PC-3 (cell line): ENCODE measurements at regions not wholly inside any gene's neighbourhood (a gene's known extent, or its start where the extent isn't known, plus 50 kb on each side); places are given as distances from the start of the nearest gene placed in this dataset.
"Not testable (repeated sequence)": the region's sequence is repeated elsewhere in the genome, so short reads cannot be mapped to it uniquely, and the experiment has no call there.

Experiments used
- ATAC-seq: fragments of 200-7000 bp; cut with Tn5 transposase; 2 replicates; pipeline ENCODE4 v1.9.1; 2020; ENCODE audit warnings: mild to moderate bottlenecking, moderate library complexity
- BruUV-seq: library from RNA; stranded (reverse); fragments of 400-500 nt; replicated peaks from 2 replicates; lab custom pipeline; 2021; lab: Mats Ljungman, UMichigan
- CTCF ChIA-PET: fragments of 300-600 bp; sonication (Branson Sonifier 250); formaldehyde crosslinking; loops from one replicate; lab custom pipeline; 2022; ENCODE audit warnings: antibody characterized with exemption; lab: Charles Lee
- POLR2A ChIA-PET: fragments of 300-600 bp; sonication (Branson Sonifier 250); formaldehyde crosslinking; loops from one replicate; lab custom pipeline; 2022; ENCODE audit warnings: antibody characterized with exemption; ENCODE audit not compliant: unreplicated experiment; lab: Charles Lee
- DNase-seq: peaks from one replicate; pipeline ENCODE4 v3.0.0-alpha.2; 2015
- H2AFZ ChIP-seq: fragments of 300-600 bp; sonication (generic); 2 replicates; pipeline ENCODE4 v1.6.0; 2016; ENCODE audit warnings: antibody characterized with exemption, low read length
- H3F3A ChIP-seq: fragments of 300-600 bp; sonication (generic); one replicate; pipeline ENCODE4 v1.6.0; 2017; ENCODE audit warnings: antibody characterized with exemption, low read length, control low read depth, mild to moderate bottlenecking; ENCODE audit not compliant: unreplicated experiment
- H3K27ac ChIP-seq: fragments of 300-600 bp; sonication (generic); 2 replicates; pipeline ENCODE4 v1.5.1; 2016; ENCODE audit warnings: mild to moderate bottlenecking, low read length
- H3K27me3 ChIP-seq: fragments of 300-600 bp; sonication (generic); 2 replicates; pipeline ENCODE4 v1.6.1; 2016; ENCODE audit warnings: low read length, mixed read lengths
- H3K36me3 ChIP-seq: fragments of 300-600 bp; sonication (generic); 2 replicates; pipeline ENCODE4 v1.6.1; 2016; ENCODE audit warnings: low read depth, mixed run types, low read length, mixed read lengths
- H3K4me1 ChIP-seq: fragments of 300-600 bp; sonication (generic); 2 replicates; pipeline ENCODE4 v1.5.1; 2016; ENCODE audit warnings: low read length; ENCODE audit not compliant: insufficient read depth
- H3K4me2 ChIP-seq: fragments of 300-600 bp; sonication (generic); 2 replicates; pipeline ENCODE4 v1.6.0; 2016; ENCODE audit warnings: low read length
- H3K4me3 ChIP-seq: fragments of 300-600 bp; sonication (generic); 2 replicates; pipeline ENCODE4 v1.5.1; 2016; ENCODE audit warnings: mild to moderate bottlenecking, low read length, mixed read lengths
- H3K79me2 ChIP-seq: fragments of 300-600 bp; sonication (generic); 2 replicates; pipeline ENCODE4 v1.6.1; 2017; ENCODE audit warnings: low read length, mixed read lengths
- H3K9ac ChIP-seq: fragments of 300-600 bp; sonication (generic); 2 replicates; pipeline ENCODE4 v1.6.0; 2016; ENCODE audit warnings: mild to moderate bottlenecking, low read length
- H3K9me2 ChIP-seq: fragments of 300-600 bp; sonication (generic); replicated peaks from 2 replicates; pipeline ENCODE4 v1.6.1; 2016; ENCODE audit warnings: mixed run types, low read length, mixed read lengths
- H3K9me3 ChIP-seq: fragments of 300-600 bp; sonication (generic); 2 replicates; pipeline ENCODE4 v1.6.1; 2016; ENCODE audit warnings: low read length, mixed read lengths
- H4K20me1 ChIP-seq: fragments of 300-600 bp; sonication (generic); 2 replicates; pipeline ENCODE4 v1.6.1; 2016; ENCODE audit warnings: low read length, mixed read lengths
- CTCF ChIP-seq: fragments of 300-600 bp; sonication (generic); conservative IDR thresholded peaks from 2 replicates; pipeline ENCODE4 v1.5.1; 2017; ENCODE audit warnings: antibody characterized with exemption, low read depth, mild to moderate bottlenecking, low read length
- EZH2 ChIP-seq: fragments of 300-600 bp; sonication (generic); IDR thresholded peaks from one replicate; pipeline ENCODE4 v1.6.1; 2017; ENCODE audit warnings: antibody characterized with exemption, mild to moderate bottlenecking, low read length; ENCODE audit not compliant: unreplicated experiment
- EZH2phosphoT487 ChIP-seq: fragments of 300-600 bp; sonication (generic); IDR thresholded peaks from 2 replicates; pipeline ENCODE4 v1.6.1; 2018; ENCODE audit warnings: mild to moderate bottlenecking, antibody characterized with exemption, low read length, borderline replicate concordance
- intact Hi-C: fragments of 100-400 bp; cut with micrococcal nuclease; formaldehyde crosslinking; loops from 2 replicates; pipeline ENCODE4 v1.9.0; 2023

- Histone ChIP-seq H3K9me3 (no peaks in the 10 kb centered on the region), H3K4me1 (no peaks in the 10 kb centered on the region), H3K9me2 (no peaks in the 10 kb centered on the region), H3K9ac (no peak overlapping the region), H3K4me3 (no peak overlapping the region), H3K27me3 (no peaks in the 10 kb centered on the region), H3K79me2 (no peaks in the 10 kb centered on the region), H3K36me3 (no peaks in the 10 kb centered on the region), H3K4me2 (no peak overlapping the region), H4K20me1 (no peaks in the 10 kb centered on the region), H2AFZ (no peak overlapping the region), H3K27ac (no peak overlapping the region), H3F3A (no peaks in the 10 kb centered on the region)
- POLR2A ChIA-PET: no interaction called here
- intact Hi-C loops: no loop called here
- CTCF ChIA-PET: no interaction called here
- no TSS peak for BruUV-seq
- DNase-seq (no peak), ATAC-seq (no peak)
- TF ChIP-seq EZH2 (no peak), CTCF (no peak), EZH2phosphoT487 (no peak)
Observed at GRCh38 chr18:23324056-23324811, 128.9 kb upstream of the RIOK3 start.

GRCh38 chr18:23324861-23325260 is 128.2 kb upstream of the RIOK3 start:
- no peak for ATAC-seq
- Histone ChIP-seq H3K4me3 (no peak overlapping the region), H3K4me2 (no peak overlapping the region), H3K27me3 (no peaks in the 10 kb centered on the region), H3F3A (no peaks in the 10 kb centered on the region), H3K27ac (no peak overlapping the region), H3K4me1 (no peaks in the 10 kb centered on the region), H3K9ac (no peak overlapping the region), H4K20me1 (no peaks in the 10 kb centered on the region), H2AFZ (no peak overlapping the region), H3K79me2 (no peaks in the 10 kb centered on the region), H3K9me3 (no peaks in the 10 kb centered on the region), H3K36me3 (no peaks in the 10 kb centered on the region), H3K9me2 (no peaks in the 10 kb centered on the region)
- no peak for DNase-seq
- ChIA-PET CTCF (no interaction called here), POLR2A (no interaction called here)
- no TSS peak for BruUV-seq
- TF ChIP-seq EZH2 (no peak), EZH2phosphoT487 (no peak), CTCF (no peak)
- intact Hi-C loops: no loop called here

GRCh38 chr18:23329671-23330070 is 123.4 kb upstream of the RIOK3 start:
- H3F3A ChIP-seq, H3K4me3 ChIP-seq, intact Hi-C loops, H3K36me3 ChIP-seq, H3K9me3 ChIP-seq, H3K9me2 ChIP-seq, CTCF ChIA-PET, H3K4me2 ChIP-seq, DNase-seq, H3K27me3 ChIP-seq, BruUV-seq, H4K20me1 ChIP-seq, H3K27ac ChIP-seq, H3K9ac ChIP-seq, ATAC-seq, POLR2A ChIA-PET, H2AFZ ChIP-seq, H3K79me2 ChIP-seq: not testable (repeated sequence)
- H3K4me1 ChIP-seq: peaks cover 12% of the 10 kb centered on the region
